ENCODE measurements at regions not wholly inside any gene's neighbourhood (a gene's known extent, or its start where the extent isn't known, plus 50 kb on each side); places are given as distances from the start of the nearest gene placed in this dataset.

- DNase-seq: no peak
These were observed 66.4 kb upstream of the POU3F3 start for GRCh38 chr2:104787298-104788065.

- no peak for DNase-seq
These were observed 65.0 kb upstream of the POU3F3 start for GRCh38 chr2:104788742-104789455.

- no peak for DNase-seq
These were observed 63.7 kb upstream of the POU3F3 start for GRCh38 chr2:104790100-104790811.

DNA sequence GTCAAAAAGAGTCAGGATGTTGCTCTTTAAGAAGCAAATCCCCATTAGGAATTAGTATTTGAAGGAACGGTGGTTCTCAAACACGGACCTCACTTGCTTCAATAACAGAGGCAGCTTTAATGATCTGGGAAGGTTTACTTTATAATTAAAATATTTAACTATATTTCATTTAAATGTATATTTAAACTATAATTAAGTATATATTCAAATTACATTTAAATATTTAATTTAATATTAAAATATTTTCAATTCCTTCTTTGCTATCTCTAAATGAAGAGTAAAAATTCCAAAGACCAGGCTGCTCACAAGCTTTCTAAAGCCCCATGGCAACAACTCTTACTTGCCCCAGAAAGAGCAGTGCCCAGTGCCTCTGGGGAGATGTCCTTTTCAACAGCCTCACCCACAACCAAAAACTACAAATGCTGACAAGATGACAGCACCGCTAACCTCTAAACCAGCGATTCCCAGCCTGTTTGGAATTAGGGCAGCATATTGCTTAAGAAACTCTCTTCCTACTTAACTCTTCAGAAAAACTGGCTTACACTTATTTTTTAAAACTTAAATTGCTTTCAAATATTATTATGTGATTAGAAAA is 62.9 kb upstream of the POU3F3 start:
- DNase-seq: no peak

DNA sequence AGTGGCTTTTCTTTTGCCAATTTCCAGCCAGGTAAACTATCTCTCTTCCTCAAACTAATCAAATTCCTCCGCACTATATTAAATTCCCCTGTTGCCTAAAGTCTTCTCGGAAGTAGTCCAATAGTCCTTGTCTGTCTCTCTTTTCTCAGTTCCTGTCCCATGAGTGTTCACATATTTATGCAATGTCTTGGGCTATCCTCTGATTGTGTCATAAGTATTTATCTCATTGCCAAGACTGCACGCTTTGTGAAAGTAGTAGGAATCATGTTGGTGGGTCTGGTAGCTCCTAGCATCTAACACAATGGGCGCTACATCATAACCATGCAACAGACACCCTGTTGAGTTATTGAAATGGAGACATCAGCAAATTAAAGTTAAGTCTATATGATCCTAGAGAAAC is 59.9 kb upstream of the POU3F3 start:
- DNase-seq: no peak

- DNase-seq: no peak
These were observed 59.5 kb upstream of the POU3F3 start for GRCh38 chr2:104794441-104794840.
